SK-N-MC (cell line): ENCODE measurements at regions not wholly inside any gene's neighbourhood (a gene's known extent, or its start where the extent isn't known, plus 50 kb on each side); places are given as distances from the start of the nearest gene placed in this dataset.

Experiments used
- EZH2 ChIP-seq: fragments of 200-600 bp; sonication (generic); IDR thresholded peaks from one replicate; pipeline ENCODE4 v1.6.1; 2017; ENCODE audit warnings: antibody characterized with exemption
- FOXP2 ChIP-seq: optimal IDR thresholded peaks from 2 replicates; pipeline ENCODE3; 2011; ENCODE audit warnings: mild to moderate bottlenecking, moderate library complexity; ENCODE audit not compliant: insufficient read depth; ENCODE audit errors: extremely low read length, control extremely low read depth

DNA sequence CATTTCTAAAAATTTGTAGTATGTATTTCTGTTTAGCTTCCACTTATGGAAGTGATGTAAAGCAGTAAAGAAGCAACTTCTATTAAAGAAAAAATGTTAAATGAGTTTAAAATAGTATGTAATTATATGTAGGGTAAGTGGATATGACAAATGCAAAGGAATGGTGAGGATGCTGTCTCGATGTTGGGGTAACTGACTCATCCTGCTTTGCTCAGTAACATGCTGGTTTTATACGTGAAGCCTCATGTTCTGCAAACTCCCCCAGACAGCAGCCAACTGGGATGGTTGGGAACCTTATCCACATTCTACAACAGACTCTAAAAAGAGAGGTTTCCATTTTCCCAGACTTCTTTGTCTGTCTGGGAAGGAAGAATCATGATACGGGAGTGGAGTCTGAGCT is 1006.4 kb upstream of the TMEM132C start:
- TF ChIP-seq EZH2 = no peak
- TF ChIP-seq FOXP2 = no peak
